MM.1S (cell line): ENCODE measurements at regions not wholly inside any gene's neighbourhood (a gene's known extent, or its start where the extent isn't known, plus 50 kb on each side); places are given as distances from the start of the nearest gene placed in this dataset.

ENCODE experiments used
- DNase-seq: peaks from one replicate; pipeline ENCODE4 v3.0.0-alpha.2; 2015
- H2AFZ ChIP-seq: fragments of 300-600 bp; sonication (generic); 2 replicates; pipeline ENCODE4 v1.6.0; 2016; ENCODE audit warnings: antibody characterized with exemption, low read length
- H3F3A ChIP-seq: fragments of 300-600 bp; sonication (generic); 2 replicates; pipeline ENCODE4 v1.6.1; 2016; ENCODE audit warnings: mild to moderate bottlenecking, antibody characterized with exemption, low read length, moderate library complexity, mixed read lengths; ENCODE audit not compliant: insufficient read depth
- H3K27ac ChIP-seq: fragments of 300-600 bp; sonication (generic); 2 replicates; pipeline ENCODE4 v1.5.1; 2016; ENCODE audit warnings: mild to moderate bottlenecking, low read length
- H3K27me3 ChIP-seq: fragments of 300-600 bp; sonication (generic); replicated peaks from 2 replicates; pipeline ENCODE4 v1.6.0; 2016; ENCODE audit warnings: low read length; ENCODE audit not compliant: insufficient read depth
- H3K36me3 ChIP-seq: fragments of 300-600 bp; sonication (generic); replicated peaks from 2 replicates; pipeline ENCODE4 v1.6.1; 2016; ENCODE audit warnings: mild to moderate bottlenecking, low read length, mixed read lengths; ENCODE audit not compliant: insufficient read depth
- H3K4me1 ChIP-seq: fragments of 300-600 bp; sonication (generic); 2 replicates; pipeline ENCODE4 v1.6.1; 2016; ENCODE audit warnings: low read length, mixed read lengths
- H3K4me2 ChIP-seq: fragments of 300-600 bp; sonication (generic); 2 replicates; pipeline ENCODE4 v1.6.0; 2016; ENCODE audit warnings: low read depth, low read length
- H3K4me3 ChIP-seq: fragments of 300-600 bp; sonication (generic); 2 replicates; pipeline ENCODE4 v1.5.1; 2016; ENCODE audit warnings: low read length, mixed read lengths
- H3K79me2 ChIP-seq: fragments of 300-600 bp; sonication (generic); 2 replicates; pipeline ENCODE4 v1.6.1; 2016; ENCODE audit warnings: mixed run types, low read length, mixed read lengths
- H3K9ac ChIP-seq: fragments of 300-600 bp; sonication (generic); 2 replicates; pipeline ENCODE4 v1.6.1; 2016; ENCODE audit warnings: low read length, mixed read lengths
- H3K9me2 ChIP-seq: fragments of 300-600 bp; sonication (generic); replicated peaks from 2 replicates; pipeline ENCODE4 v1.6.1; 2016; ENCODE audit warnings: mild to moderate bottlenecking, low read length, mixed read lengths; ENCODE audit not compliant: insufficient read depth
- H3K9me3 ChIP-seq: fragments of 300-600 bp; sonication (generic); replicated peaks from 2 replicates; pipeline ENCODE4 v1.6.1; 2016; ENCODE audit warnings: mild to moderate bottlenecking, low read length, mixed read lengths; ENCODE audit not compliant: insufficient read depth
- H4K20me1 ChIP-seq: fragments of 300-600 bp; sonication (generic); 2 replicates; pipeline ENCODE4 v1.6.1; 2016; ENCODE audit warnings: mild to moderate bottlenecking, low read length, moderate library complexity, mixed read lengths; ENCODE audit not compliant: insufficient read depth
- EZH2 ChIP-seq: fragments of 300-600 bp; sonication (generic); optimal IDR thresholded peaks from 2 replicates; pipeline ENCODE3; 2017; ENCODE audit warnings: low read depth, mild to moderate bottlenecking, antibody characterized with exemption, low read length, mixed read lengths
- EZH2phosphoT487 ChIP-seq: fragments of 300-600 bp; sonication (generic); IDR thresholded peaks from 2 replicates; pipeline ENCODE4 v1.6.1; 2018; ENCODE audit warnings: antibody characterized with exemption, low read length
- TF ChIP-seq, protein P1 (sequence below): fragments of 300-600 bp; sonication (generic); IDR thresholded peaks from 2 replicates; pipeline ENCODE4 v1.5.1; 2016; ENCODE audit warnings: antibody characterized with exemption, low read length, mixed read lengths

DNA sequence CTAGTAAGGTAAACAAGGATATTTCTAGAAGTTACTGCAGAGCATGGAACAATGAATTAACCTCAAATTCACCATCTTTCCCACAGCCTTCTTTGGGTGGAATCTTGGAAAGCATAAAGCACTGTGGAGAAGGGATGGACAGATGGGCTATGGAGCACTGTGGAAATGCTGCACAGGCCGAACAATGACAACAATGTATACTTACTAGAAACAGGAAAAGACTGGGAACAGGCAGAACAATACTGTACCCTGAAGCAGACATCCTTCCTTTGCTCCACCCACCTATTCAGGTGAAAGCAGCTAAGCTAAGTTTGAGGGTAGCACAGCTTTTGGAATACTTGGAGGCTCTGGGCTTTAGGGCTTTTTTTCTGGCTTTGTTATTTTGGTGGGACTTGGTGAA is 250.6 kb upstream of the KLF8 start:
- no peak overlapping the region for H2AFZ ChIP-seq
- TF ChIP-seq EZH2 (no peak), EZH2phosphoT487 (no peak)
- TF ChIP-seq, protein P1, sequence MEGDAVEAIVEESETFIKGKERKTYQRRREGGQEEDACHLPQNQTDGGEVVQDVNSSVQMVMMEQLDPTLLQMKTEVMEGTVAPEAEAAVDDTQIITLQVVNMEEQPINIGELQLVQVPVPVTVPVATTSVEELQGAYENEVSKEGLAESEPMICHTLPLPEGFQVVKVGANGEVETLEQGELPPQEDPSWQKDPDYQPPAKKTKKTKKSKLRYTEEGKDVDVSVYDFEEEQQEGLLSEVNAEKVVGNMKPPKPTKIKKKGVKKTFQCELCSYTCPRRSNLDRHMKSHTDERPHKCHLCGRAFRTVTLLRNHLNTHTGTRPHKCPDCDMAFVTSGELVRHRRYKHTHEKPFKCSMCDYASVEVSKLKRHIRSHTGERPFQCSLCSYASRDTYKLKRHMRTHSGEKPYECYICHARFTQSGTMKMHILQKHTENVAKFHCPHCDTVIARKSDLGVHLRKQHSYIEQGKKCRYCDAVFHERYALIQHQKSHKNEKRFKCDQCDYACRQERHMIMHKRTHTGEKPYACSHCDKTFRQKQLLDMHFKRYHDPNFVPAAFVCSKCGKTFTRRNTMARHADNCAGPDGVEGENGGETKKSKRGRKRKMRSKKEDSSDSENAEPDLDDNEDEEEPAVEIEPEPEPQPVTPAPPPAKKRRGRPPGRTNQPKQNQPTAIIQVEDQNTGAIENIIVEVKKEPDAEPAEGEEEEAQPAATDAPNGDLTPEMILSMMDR, result no peak
- no peak overlapping the region for H3K4me2 ChIP-seq
- no peak for DNase-seq
- H3K27me3 ChIP-seq, result no peaks in the 10 kb centered on the region
- H3K36me3 ChIP-seq, result no peaks in the 10 kb centered on the region
- no peak overlapping the region for H3K9ac ChIP-seq
- no peaks in the 10 kb centered on the region for H3K9me2 ChIP-seq
- no peaks in the 10 kb centered on the region for H3K4me1 ChIP-seq
- H3F3A ChIP-seq, result no peaks in the 10 kb centered on the region
- H3K79me2 ChIP-seq, result no peaks in the 10 kb centered on the region
- H3K9me3 ChIP-seq, result no peaks in the 10 kb centered on the region
- H4K20me1 ChIP-seq, result no peaks in the 10 kb centered on the region
- no peak overlapping the region for H3K4me3 ChIP-seq
- no peak overlapping the region for H3K27ac ChIP-seq

DNA sequence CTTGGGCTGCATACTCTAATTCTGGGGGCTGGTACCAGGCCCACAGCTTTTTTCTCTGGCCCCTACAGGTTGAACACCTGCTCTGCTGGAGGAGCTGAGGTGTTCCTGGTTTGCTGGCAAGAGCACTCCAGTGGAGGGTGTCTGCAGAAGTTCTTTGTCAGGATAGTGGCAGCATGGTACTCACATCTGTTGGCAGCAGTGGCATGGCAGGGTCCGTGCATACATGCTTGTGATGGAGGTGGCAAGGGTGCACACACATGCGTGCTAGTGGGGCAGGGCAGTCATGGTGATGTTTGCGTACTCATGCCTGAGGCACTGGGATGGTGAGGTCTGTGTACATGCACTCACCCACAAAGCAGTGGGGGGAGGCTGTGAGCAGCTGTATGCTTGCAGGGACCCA is 235.5 kb upstream of the KLF8 start:
- Histone ChIP-seq H3K9me3 (no peaks in the 10 kb centered on the region), H3K27ac (no peak overlapping the region), H3K4me3 (no peak overlapping the region), H4K20me1 (no peaks in the 10 kb centered on the region), H3F3A (no peaks in the 10 kb centered on the region), H3K79me2 (no peaks in the 10 kb centered on the region), H3K9me2 (no peaks in the 10 kb centered on the region), H3K36me3 (no peaks in the 10 kb centered on the region), H2AFZ (no peak overlapping the region), H3K9ac (no peak overlapping the region), H3K4me1 (no peaks in the 10 kb centered on the region), H3K27me3 (no peaks in the 10 kb centered on the region), H3K4me2 (no peak overlapping the region)
- no peak for DNase-seq
- TF ChIP-seq EZH2 (no peak), EZH2phosphoT487 (no peak)
- TF ChIP-seq, protein P1, result no peak

GRCh38 chrX:56000174-56000573 is 232.0 kb upstream of the KLF8 start:
- Histone ChIP-seq H3K79me2 (no peaks in the 10 kb centered on the region), H3K4me1 (no peaks in the 10 kb centered on the region), H3K9me3 (no peaks in the 10 kb centered on the region), H3K36me3 (no peaks in the 10 kb centered on the region), H3K27ac (no peak overlapping the region), H3K27me3 (no peaks in the 10 kb centered on the region), H3K9ac (no peak overlapping the region), H3F3A (no peaks in the 10 kb centered on the region), H2AFZ (no peak overlapping the region), H4K20me1 (no peaks in the 10 kb centered on the region), H3K4me2 (no peak overlapping the region), H3K4me3 (no peak overlapping the region), H3K9me2 (no peaks in the 10 kb centered on the region)
- TF ChIP-seq, protein P1, result no peak
- TF ChIP-seq EZH2 (no peak), EZH2phosphoT487 (no peak)
- DNase-seq, result no peak

GRCh38 chrX:56000729-56001128 is 231.4 kb upstream of the KLF8 start:
- no peaks in the 10 kb centered on the region for H3K27me3 ChIP-seq
- H3K4me1 ChIP-seq, result no peaks in the 10 kb centered on the region
- DNase-seq, result no peak
- H3F3A ChIP-seq, result no peaks in the 10 kb centered on the region
- no peak overlapping the region for H3K9ac ChIP-seq
- no peak overlapping the region for H2AFZ ChIP-seq
- H3K4me2 ChIP-seq, result no peak overlapping the region
- no peak overlapping the region for H3K4me3 ChIP-seq
- no peak for TF ChIP-seq EZH2phosphoT487
- TF ChIP-seq, protein P1, result no peak
- no peak for TF ChIP-seq EZH2
- no peak overlapping the region for H3K27ac ChIP-seq
- H4K20me1 ChIP-seq, result no peaks in the 10 kb centered on the region
- no peaks in the 10 kb centered on the region for H3K36me3 ChIP-seq
- H3K9me3 ChIP-seq, result no peaks in the 10 kb centered on the region
- H3K9me2 ChIP-seq, result no peaks in the 10 kb centered on the region
- no peaks in the 10 kb centered on the region for H3K79me2 ChIP-seq
